GM21367 (cell line): ENCODE measurements at regions not wholly inside any gene's neighbourhood (a gene's known extent, or its start where the extent isn't known, plus 50 kb on each side); places are given as distances from the start of the nearest gene placed in this dataset.

Experiments used
- ATAC-seq: cut with Tn5 transposase; IDR thresholded peaks from one replicate; pipeline ENCODE4 v1.9.1; 2021; ENCODE audit not compliant: unreplicated experiment

DNA sequence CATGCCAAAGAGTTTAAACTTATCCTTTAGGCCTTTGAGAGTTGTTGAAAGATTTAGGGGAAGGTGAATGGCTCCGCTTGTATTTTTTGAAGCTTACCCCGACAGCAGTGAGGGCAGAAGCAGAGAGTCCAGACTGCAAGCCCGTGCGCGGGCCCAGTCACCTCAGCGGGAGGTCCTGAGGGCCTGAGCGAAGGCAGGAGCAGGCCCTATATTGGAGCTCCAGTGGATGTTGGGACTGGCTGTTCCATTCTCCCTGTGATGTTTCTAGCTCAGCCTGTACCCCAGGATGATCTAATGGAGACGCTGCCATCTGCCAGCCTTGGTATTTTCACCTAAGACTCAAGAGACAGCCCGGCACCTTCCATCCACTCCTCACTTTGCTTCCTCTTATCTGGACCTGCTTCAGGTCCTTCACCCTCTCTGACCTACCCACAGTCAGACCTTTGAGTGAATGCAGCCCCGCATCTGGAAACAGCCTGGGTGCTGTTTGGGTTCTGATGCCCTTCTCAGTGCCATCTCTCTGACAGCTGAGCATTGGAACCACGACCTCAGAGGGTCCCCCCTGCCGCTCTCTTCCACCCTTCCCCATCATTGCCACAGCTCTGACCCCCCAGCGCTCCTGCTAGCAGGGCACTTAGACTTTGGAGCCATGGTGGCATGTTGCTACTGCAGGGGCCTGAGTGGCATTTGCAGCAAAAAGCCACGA, 628.2 kb upstream of the CADM1 start:
- ATAC-seq = no peak

GRCh38 chr11:116130122-116130521, 625.9 kb upstream of the CADM1 start:
- ATAC-seq = no peak

GRCh38 chr11:116129456-116129855, 625.2 kb upstream of the CADM1 start:
- no peak for ATAC-seq

DNA sequence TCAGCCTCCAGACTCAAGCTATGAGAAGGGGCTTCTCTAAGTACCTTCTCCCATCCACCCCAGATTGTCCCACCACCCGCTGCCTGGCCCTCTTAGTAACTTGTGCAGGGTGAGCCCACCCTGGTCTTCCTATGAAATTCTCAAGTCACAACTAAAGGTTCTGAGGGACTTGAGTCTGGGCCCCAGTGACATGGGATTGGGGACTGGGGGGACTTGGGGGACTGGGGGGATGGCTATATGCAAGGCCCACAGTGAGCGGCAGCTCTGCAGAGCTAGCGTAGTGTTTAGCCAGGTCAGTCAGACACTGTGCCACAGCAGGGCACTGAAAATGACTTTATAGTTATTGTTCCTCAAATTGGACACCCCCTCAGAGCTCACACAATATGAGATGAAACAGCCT, 622.3 kb upstream of the CADM1 start:
- ATAC-seq = no peak

DNA sequence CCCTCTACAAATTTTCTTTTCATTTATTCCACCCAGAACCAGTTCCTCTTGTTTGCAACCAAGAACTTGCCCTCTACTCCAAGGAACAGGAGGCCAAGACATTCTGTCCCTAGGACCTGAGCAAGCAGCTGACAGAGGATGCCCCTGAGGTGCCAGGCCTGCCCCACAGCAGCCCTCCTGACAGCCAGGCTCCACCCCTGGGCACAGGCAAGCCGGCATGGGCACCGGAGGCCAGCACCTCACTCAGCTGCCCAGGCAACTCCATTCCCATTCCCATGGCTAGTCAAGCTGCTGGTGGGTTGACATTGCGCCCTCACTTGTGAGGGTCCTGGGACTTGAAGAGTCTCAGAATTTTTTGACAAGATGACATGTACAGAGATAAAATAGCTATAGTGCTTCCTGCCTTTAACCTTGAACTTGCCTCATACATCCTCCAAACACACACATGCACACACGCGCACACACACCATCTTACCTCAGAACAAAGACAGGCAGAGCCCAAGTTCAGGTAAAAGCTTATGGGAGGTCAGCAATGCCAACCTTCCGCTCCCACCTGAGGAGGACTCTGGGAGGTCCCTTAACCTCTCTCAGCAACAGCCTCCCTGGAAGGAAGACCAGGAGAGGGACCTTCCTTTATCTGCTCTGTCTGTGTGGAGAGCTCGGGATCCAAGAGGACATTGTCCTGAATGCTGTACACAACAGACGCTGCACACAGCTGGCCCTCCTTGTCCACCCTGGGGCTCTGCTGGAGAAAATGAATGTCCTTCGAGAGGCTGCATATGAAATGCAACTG, 620.9 kb upstream of the CADM1 start:
- ATAC-seq = no peak

- ATAC-seq = no peak
Observed at GRCh38 chr11:116123739-116124138, 619.5 kb upstream of the CADM1 start.

GRCh38 chr11:116122697-116123472, 618.7 kb upstream of the CADM1 start:
- ATAC-seq = no peak

GRCh38 chr11:116119158-116119557, 614.9 kb upstream of the CADM1 start:
- no peak for ATAC-seq

- ATAC-seq = no peak
Observed at GRCh38 chr11:116118138-116118470, 613.9 kb upstream of the CADM1 start.

DNA sequence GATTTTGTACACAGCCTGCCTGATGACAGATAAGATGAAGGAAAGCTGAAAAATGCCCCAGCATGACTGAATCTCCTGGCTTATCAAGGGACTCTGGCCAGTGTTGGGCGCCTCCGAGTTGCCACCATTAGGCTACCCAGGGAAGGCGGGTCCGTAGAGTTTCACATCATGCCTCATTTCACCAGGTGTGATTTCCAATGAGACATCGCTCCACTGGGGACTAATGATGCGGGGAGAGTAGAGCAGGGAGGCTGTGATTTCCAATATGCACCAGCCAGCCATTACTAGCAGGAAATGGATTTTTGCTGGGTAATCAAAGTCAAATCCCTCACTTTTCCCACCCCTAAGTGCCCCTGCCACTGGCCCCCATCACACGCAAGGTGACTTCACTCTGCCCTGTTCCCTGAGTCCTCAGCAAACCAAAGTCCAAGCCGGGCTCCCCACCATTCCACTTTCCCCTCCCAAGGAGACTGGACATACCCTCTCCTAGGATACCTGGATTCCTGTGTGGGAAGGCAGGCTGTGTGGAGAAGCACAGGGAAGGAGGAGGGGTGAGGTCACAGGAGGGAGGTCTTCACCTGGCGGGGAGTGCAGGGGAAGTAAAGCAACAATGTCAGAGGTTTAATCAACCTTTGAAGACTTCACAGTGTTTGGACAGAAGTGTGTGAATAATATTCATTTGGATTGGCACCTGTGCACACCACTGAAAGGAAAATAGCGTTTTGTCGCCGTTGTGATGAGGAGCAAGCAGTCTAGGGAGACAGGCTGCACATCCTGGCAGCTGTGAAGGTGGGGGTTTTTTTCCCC, 613.3 kb upstream of the CADM1 start:
- ATAC-seq = no peak

- no peak for ATAC-seq
Observed at GRCh38 chr11:116115801-116116200, 611.6 kb upstream of the CADM1 start.

GRCh38 chr11:116114198-116114651, 610.0 kb upstream of the CADM1 start:
- ATAC-seq = no peak

DNA sequence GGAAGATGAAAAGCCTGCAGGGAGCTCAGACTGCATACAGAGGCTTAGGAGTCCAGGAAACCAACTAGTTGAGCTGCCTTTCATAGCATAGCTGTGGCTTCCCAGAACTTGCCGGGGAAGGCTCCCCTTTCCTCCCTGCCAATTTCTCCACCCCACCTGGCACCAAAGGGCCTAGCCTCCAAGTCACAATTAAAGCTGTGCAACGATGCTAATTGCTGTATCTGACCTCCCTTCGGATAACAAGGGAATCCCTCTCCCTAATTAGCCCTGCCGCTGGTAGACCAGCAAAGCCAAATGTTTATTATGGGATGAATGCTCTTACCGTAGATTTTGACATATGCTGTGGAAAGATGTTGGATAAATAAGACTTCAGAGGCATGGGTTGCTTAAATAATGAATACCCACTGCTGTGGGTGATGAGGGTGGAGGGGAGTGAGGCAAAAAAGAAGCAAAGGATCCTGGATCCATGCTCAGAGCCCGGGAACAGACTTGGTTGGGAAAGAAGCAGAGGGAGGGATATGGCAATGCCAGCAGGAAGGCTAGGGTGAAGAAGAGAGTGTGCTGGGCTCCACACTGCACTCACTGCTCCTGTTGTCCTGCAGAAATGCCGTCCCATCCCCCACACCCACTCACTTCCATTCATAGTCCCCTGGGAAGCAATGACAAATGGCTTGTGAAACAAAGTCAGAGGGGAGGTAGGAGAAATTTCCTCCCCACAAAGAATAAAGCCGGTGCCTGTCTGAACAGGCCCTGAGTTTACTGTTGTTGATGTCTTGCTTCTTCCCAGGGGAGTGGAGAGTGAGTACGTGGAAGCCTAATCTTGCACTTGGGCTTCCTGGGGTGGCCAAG, 608.1 kb upstream of the CADM1 start:
- ATAC-seq = no peak

DNA sequence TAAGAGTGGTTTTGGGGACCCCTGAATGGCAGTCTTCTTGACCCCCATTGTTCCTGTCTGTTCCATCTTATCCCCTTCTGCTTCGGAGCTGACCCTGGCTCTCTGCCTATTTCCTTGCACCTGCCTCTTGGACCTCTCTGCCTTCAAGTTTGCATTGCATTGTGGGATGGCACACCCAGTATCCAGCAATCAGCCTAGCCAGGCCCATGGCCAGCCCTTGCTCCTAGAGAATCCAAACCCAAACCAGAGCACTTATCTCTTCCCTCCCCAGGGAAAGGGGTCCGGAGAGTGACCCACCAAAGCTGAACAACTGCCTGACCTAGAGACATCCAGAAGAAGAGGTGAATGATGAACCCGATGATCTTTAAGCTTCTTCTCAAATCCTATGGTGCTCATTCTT, 607.3 kb upstream of the CADM1 start:
- no peak for ATAC-seq

GRCh38 chr11:116110802-116111201, 606.6 kb upstream of the CADM1 start:
- ATAC-seq = no peak

GRCh38 chr11:116110356-116110755, 606.1 kb upstream of the CADM1 start:
- ATAC-seq = no peak

GRCh38 chr11:116109228-116109627, 605.0 kb upstream of the CADM1 start:
- ATAC-seq = no peak

DNA sequence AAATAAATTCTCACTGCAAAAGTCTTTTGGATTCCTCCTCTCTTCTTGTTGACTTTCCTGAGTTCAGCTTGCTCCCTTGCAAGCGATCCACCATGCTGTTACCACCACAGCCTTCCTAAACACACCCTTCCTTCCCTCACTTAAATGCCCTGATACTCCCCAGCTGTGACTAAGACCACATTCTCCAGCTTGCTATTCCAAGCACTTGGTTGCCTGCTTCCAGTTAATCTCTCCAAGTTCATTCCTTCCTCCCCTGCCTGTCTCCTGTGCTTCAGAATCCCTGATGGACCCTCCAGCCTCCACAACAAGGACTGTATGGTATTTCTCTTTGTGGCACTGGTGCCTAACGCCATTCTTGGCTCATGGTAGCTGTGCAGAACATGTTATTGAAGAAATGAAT, 603.9 kb upstream of the CADM1 start:
- no peak for ATAC-seq

DNA sequence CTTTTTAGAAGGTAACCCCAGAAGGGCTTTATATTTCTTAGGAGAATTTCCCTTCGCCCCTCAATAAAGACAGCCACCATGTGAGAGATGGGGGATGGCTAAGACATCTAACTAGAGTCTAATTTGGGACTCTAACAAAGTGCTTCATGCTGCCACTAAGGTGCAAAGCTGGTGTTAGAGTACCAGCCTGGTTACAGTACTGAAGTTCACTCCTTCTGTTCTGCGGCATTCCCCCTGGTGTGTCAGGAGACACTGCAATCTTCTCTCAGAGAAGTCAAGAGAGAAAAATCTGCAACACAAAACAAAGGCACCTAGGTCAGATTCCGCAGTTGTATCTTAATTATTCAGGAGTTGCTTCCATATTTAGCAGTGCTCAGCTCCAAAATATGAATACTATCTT, 603.0 kb upstream of the CADM1 start:
- no peak for ATAC-seq

GRCh38 chr11:116104498-116105174, 600.4 kb upstream of the CADM1 start:
- ATAC-seq = no peak
